NCI-H146 treated with DMSO at 0.1 percent for 48 hours (cell line): ENCODE measurements at regions not wholly inside any gene's neighbourhood (a gene's known extent, or its start where the extent isn't known, plus 50 kb on each side); places are given as distances from the start of the nearest gene placed in this dataset.

Experiments
- DNase-seq: peaks from one replicate; lab custom pipeline; 2025; ENCODE audit not compliant: unreplicated experiment; lab: John Stamatoyannopoulos, UW

- no peak for DNase-seq
Observed at GRCh38 chr15:94100863-94101262, 130.5 kb upstream of the MCTP2 start.

- DNase-seq = no peak
Observed at GRCh38 chr15:94099574-94099960, 131.8 kb upstream of the MCTP2 start.

GRCh38 chr15:94098921-94099573, 132.3 kb upstream of the MCTP2 start:
- DNase-seq = no peak

- DNase-seq = no peak
Observed at GRCh38 chr15:94097552-94097951, 133.8 kb upstream of the MCTP2 start.

GRCh38 chr15:94094310-94094709, 137.1 kb upstream of the MCTP2 start:
- no peak for DNase-seq

- DNase-seq = no peak
Observed at GRCh38 chr15:94086341-94086740, 145.0 kb upstream of the MCTP2 start.

GRCh38 chr15:94083467-94084052, 147.8 kb upstream of the MCTP2 start:
- DNase-seq = no peak

GRCh38 chr15:94081829-94082228, 149.5 kb upstream of the MCTP2 start:
- DNase-seq = no peak

- DNase-seq = no peak
Observed at GRCh38 chr15:94080989-94081605, 150.3 kb upstream of the MCTP2 start.

GRCh38 chr15:94080416-94080815, 150.9 kb upstream of the MCTP2 start:
- no peak for DNase-seq

- no peak for DNase-seq
Observed at GRCh38 chr15:94079968-94080367, 151.4 kb upstream of the MCTP2 start.

- no peak for DNase-seq
Observed at GRCh38 chr15:94079459-94079858, 151.9 kb upstream of the MCTP2 start.

- DNase-seq = no peak
Observed at GRCh38 chr15:94077938-94078337, 153.4 kb upstream of the MCTP2 start.

GRCh38 chr15:94075349-94075748, 156.0 kb upstream of the MCTP2 start:
- no peak for DNase-seq

GRCh38 chr15:94070356-94071295, 160.7 kb upstream of the MCTP2 start:
- DNase-seq = no peak

GRCh38 chr15:94069844-94070243, 161.5 kb upstream of the MCTP2 start:
- no peak for DNase-seq

- DNase-seq = no peak
Observed at GRCh38 chr15:94066811-94067210, 164.6 kb upstream of the MCTP2 start.

GRCh38 chr15:94066046-94066445, 165.3 kb upstream of the MCTP2 start:
- DNase-seq = no peak

GRCh38 chr15:94064676-94065313, 166.6 kb upstream of the MCTP2 start:
- DNase-seq = no peak

GRCh38 chr15:94061041-94061440, 170.3 kb upstream of the MCTP2 start:
- no peak for DNase-seq

GRCh38 chr15:94059013-94059587, 172.3 kb upstream of the MCTP2 start:
- no peak for DNase-seq
